Keratinocyte (primary cell): ENCODE measurements at regions not wholly inside any gene's neighbourhood (a gene's known extent, or its start where the extent isn't known, plus 50 kb on each side); places are given as distances from the start of the nearest gene placed in this dataset.
A peak's percentile ranks its signal among the peaks of the same experiment; 100 is the strongest.

Experiments
- DNase-seq: peaks from one replicate; pipeline ENCODE4 v3.0.0-alpha.2; 2011; ENCODE audit warnings: low read depth, missing footprints, low spot score
- FAIRE-seq: peaks from 2 replicates; lab custom pipeline; 2011; peaks lifted over from hg19 to GRCh38; lab: Jason Lieb, UNC
- H2AFZ ChIP-seq: 2 replicates; pipeline ENCODE4 v1.6.0; 2012; ENCODE audit warnings: low read length, control low read depth, inconsistent platforms; ENCODE audit not compliant: control insufficient read depth
- H3K27ac ChIP-seq: 2 replicates; pipeline ENCODE4 v1.5.1; 2011; ENCODE audit warnings: low read length; ENCODE audit not compliant: control insufficient read depth, insufficient read depth
- H3K27me3 ChIP-seq: 3 replicates; pipeline ENCODE4 v1.6.0; 2011; ENCODE audit warnings: low read length; ENCODE audit not compliant: control insufficient read depth, insufficient read depth; ENCODE audit errors: extremely low read depth
- H3K36me3 ChIP-seq, 2 experiments: 2 replicates in 1 of 2; 3 replicates in 1 of 2; pipeline ENCODE4 v1.5.1; 2011; ENCODE audit warnings: low read length in 2 of 2, mild to moderate bottlenecking in 1 of 2; ENCODE audit not compliant: control insufficient read depth in 2 of 2, insufficient read depth in 2 of 2; ENCODE audit errors: extremely low read depth in 1 of 2
- H3K4me1 ChIP-seq: 3 replicates; pipeline ENCODE4 v1.5.1; 2011; ENCODE audit warnings: low read length; ENCODE audit not compliant: control insufficient read depth, insufficient read depth; ENCODE audit errors: extremely low read depth
- H3K4me2 ChIP-seq: 3 replicates; pipeline ENCODE4 v1.6.0; 2011; ENCODE audit warnings: low read depth, low read length; ENCODE audit not compliant: control insufficient read depth, insufficient read depth; ENCODE audit errors: extremely low read depth
- H3K4me3 ChIP-seq, 3 experiments: fragments of 200-600 bp in 1 of 3; sonication (generic) in 1 of 3; 2 replicates in 2 of 3; 3 replicates in 1 of 3; pipeline ENCODE4 v1.5.1; 2011 to 2016; ENCODE audit warnings: low read length in 3 of 3, mild to moderate bottlenecking in 3 of 3, control low read depth in 2 of 3, inconsistent platforms in 1 of 3, low read depth in 1 of 3, mixed read lengths in 1 of 3, mixed run types in 1 of 3, moderate library complexity in 1 of 3; ENCODE audit not compliant: control insufficient read depth in 2 of 3, insufficient read depth in 2 of 3; ENCODE audit errors: extremely low read depth in 1 of 3
- H3K79me2 ChIP-seq: 2 replicates; pipeline ENCODE4 v1.6.0; 2012; ENCODE audit warnings: low read length; ENCODE audit not compliant: control insufficient read depth, insufficient read depth
- H3K9ac ChIP-seq: 3 replicates; pipeline ENCODE4 v1.6.0; 2011; ENCODE audit warnings: low read length; ENCODE audit not compliant: control insufficient read depth, insufficient read depth; ENCODE audit errors: extremely low read depth
- H3K9me1 ChIP-seq: 3 replicates; pipeline ENCODE4 v1.6.0; 2011; ENCODE audit warnings: low read length; ENCODE audit not compliant: control insufficient read depth, insufficient read depth; ENCODE audit errors: extremely low read depth
- H3K9me3 ChIP-seq: 2 replicates; pipeline ENCODE4 v1.5.1; 2012; ENCODE audit warnings: low read depth, low read length; ENCODE audit not compliant: control insufficient read depth
- H4K20me1 ChIP-seq: 3 replicates; pipeline ENCODE4 v1.6.0; 2011; ENCODE audit warnings: low read length; ENCODE audit not compliant: control insufficient read depth, insufficient read depth; ENCODE audit errors: extremely low read depth
- EZH2 ChIP-seq: IDR thresholded peaks from one replicate; pipeline ENCODE4 v1.6.1; 2012; ENCODE audit warnings: inconsistent platforms, mild to moderate bottlenecking, low read length, moderate library complexity
- dilution Hi-C: fragments of 300-500 bp; cut with MboI; formaldehyde crosslinking; loops from one replicate; pipeline ENCODE4 v1.7.0; 2020; ENCODE audit warnings: low sequenced_read_pairs; ENCODE audit not compliant: extremely low pct_ligation_motif_present
- TF ChIP-seq, protein P1 (sequence below), 3 experiments: IDR thresholded peaks in 1 of 3; conservative IDR thresholded peaks in 1 of 3; optimal IDR thresholded peaks in 1 of 3; 2 replicates in 2 of 3; 3 replicates in 1 of 3; pipeline versions ENCODE3 to v1.5.1; 2011; ENCODE audit warnings: low read length in 3 of 3, mild to moderate bottlenecking in 3 of 3, moderate library complexity in 2 of 3, control low read depth in 1 of 3, inconsistent platforms in 1 of 3; ENCODE audit not compliant: insufficient read depth in 2 of 3; ENCODE audit errors: extremely low read depth in 1 of 3

GRCh38 chr5:68382640-68383039, 167.1 kb downstream of the PIK3R1 start:
- Histone ChIP-seq H3K9ac (no peak overlapping the region), H3K9me3 (peaks cover 2% of the 10 kb centered on the region), H3K9me1 (no peaks in the 10 kb centered on the region), H3K4me1 (peaks cover 14% of the 10 kb centered on the region), H3K4me2 (no peak overlapping the region), H3K36me3 (no peaks in the 10 kb centered on the region), H3K4me3 (no peak overlapping the region), H3K79me2 (no peaks in the 10 kb centered on the region), H3K27me3 (no peaks in the 10 kb centered on the region), H4K20me1 (no peaks in the 10 kb centered on the region), H3K27ac (no peak overlapping the region), H2AFZ (no peak overlapping the region)
- peak; percentile 59 for FAIRE-seq
- no peak for DNase-seq
- TF ChIP-seq EZH2: no peak
- TF ChIP-seq, protein P1, sequence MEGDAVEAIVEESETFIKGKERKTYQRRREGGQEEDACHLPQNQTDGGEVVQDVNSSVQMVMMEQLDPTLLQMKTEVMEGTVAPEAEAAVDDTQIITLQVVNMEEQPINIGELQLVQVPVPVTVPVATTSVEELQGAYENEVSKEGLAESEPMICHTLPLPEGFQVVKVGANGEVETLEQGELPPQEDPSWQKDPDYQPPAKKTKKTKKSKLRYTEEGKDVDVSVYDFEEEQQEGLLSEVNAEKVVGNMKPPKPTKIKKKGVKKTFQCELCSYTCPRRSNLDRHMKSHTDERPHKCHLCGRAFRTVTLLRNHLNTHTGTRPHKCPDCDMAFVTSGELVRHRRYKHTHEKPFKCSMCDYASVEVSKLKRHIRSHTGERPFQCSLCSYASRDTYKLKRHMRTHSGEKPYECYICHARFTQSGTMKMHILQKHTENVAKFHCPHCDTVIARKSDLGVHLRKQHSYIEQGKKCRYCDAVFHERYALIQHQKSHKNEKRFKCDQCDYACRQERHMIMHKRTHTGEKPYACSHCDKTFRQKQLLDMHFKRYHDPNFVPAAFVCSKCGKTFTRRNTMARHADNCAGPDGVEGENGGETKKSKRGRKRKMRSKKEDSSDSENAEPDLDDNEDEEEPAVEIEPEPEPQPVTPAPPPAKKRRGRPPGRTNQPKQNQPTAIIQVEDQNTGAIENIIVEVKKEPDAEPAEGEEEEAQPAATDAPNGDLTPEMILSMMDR (optimal IDR thresholded peaks at IDR 0.05 in 1 of 3, IDR thresholded peaks at IDR 0.05 in 1 of 3, conservative IDR thresholded peaks at IDR 0.05 in 1 of 3; ENCODE audit: extremely low read depth in 1 of 3, insufficient read depth in 2 of 3, low read length in 3 of 3): no peak
- dilution Hi-C loops: no loop called here

DNA sequence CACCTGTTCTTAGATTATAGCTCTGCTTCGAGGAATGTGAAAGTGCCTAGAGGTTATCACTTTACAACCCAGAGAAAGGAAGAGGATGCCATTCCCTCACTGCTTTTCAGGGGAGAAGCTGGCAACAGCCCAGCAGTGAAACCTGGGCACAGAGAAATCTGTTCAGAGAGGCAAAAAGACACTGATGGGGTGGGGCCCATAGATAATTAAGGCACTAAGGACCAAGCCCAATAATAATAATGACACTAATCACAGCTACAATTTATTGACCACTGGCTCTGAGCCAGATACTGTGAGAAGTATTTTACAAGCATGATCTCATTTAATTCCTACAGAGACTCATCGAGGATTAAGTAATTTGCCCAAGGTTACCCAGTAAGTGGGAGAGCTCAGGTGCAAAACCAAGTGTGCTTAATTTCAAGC, 168.3 kb downstream of the PIK3R1 start:
- dilution Hi-C loops: no loop called here
- no peak overlapping the region for H3K4me3 ChIP-seq
- H3K9ac ChIP-seq: no peak overlapping the region
- no peak overlapping the region for H2AFZ ChIP-seq
- TF ChIP-seq, protein P1 (optimal IDR thresholded peaks at IDR 0.05 in 1 of 3, IDR thresholded peaks at IDR 0.05 in 1 of 3, conservative IDR thresholded peaks at IDR 0.05 in 1 of 3; ENCODE audit: extremely low read depth in 1 of 3, insufficient read depth in 2 of 3, low read length in 3 of 3): no peak
- no peak for TF ChIP-seq EZH2
- no peaks in the 10 kb centered on the region for H4K20me1 ChIP-seq
- no peaks in the 10 kb centered on the region for H3K79me2 ChIP-seq
- peaks cover 2% of the 10 kb centered on the region for H3K9me3 ChIP-seq
- H3K9me1 ChIP-seq: no peaks in the 10 kb centered on the region
- DNase-seq (no peak), FAIRE-seq (no peak)
- no peak overlapping the region for H3K4me2 ChIP-seq
- no peak overlapping the region for H3K27ac ChIP-seq
- H3K27me3 ChIP-seq: no peaks in the 10 kb centered on the region
- peaks cover 14% of the 10 kb centered on the region for H3K4me1 ChIP-seq
- no peaks in the 10 kb centered on the region for H3K36me3 ChIP-seq
